HEK293 (cell line): ENCODE measurements at regions not wholly inside any gene's neighbourhood (a gene's known extent, or its start where the extent isn't known, plus 50 kb on each side); places are given as distances from the start of the nearest gene placed in this dataset.

ENCODE experiments used
- CTCF ChIA-PET: fragments of 350-600 bp; formaldehyde crosslinking; extraction: SDS; loops from one replicate; lab custom pipeline; 2021; ENCODE audit warnings: antibody characterized with exemption; lab: Yijun Ruan, JAX
- POLR2A ChIA-PET: fragments of 300-600 bp; formaldehyde crosslinking; extraction: SDS; loops from one replicate; lab custom pipeline; 2020; ENCODE audit warnings: antibody characterized with exemption, inconsistent platforms; lab: Yijun Ruan, JAX
- H3K27ac ChIP-seq: fragments of 200-500 bp; sonication (Bioruptor generic); 2 replicates; pipeline ENCODE4 v1.5.1; 2014; ENCODE audit warnings: low read depth, low read length, control low read depth, inconsistent platforms; ENCODE audit errors: extremely low read depth
- H3K36me3 ChIP-seq, 2 experiments: fragments of 200-500 bp in 1 of 2; sonication (Bioruptor generic) in 1 of 2; 1 replicate in 1 of 2; 2 replicates in 1 of 2; pipeline ENCODE4 v1.5.1; 2014 to 2017; ENCODE audit warnings: inconsistent platforms in 2 of 2, low read length in 2 of 2; ENCODE audit not compliant: control insufficient read depth in 2 of 2, insufficient read depth in 1 of 2
- H3K4me1 ChIP-seq: fragments of 200-500 bp; sonication (Bioruptor generic); 2 replicates; pipeline ENCODE4 v1.5.1; 2014; ENCODE audit warnings: mild to moderate bottlenecking, low read length, inconsistent platforms; ENCODE audit not compliant: control insufficient read depth, insufficient read depth
- H3K4me3 ChIP-seq: 2 replicates; pipeline ENCODE4 v1.5.1; 2011; ENCODE audit warnings: low read depth, mild to moderate bottlenecking, control low read depth, low read length, moderate library complexity
- H3K9me3 ChIP-seq: fragments of 200-500 bp; sonication (Bioruptor generic); 2 replicates; pipeline ENCODE4 v1.5.1; 2014; ENCODE audit warnings: low read depth, low read length, inconsistent platforms; ENCODE audit not compliant: control insufficient read depth, insufficient read depth
- GLIS2 ChIP-seq: fragments of 450-650 bp; formaldehyde crosslinking; IDR thresholded peaks from 2 replicates; pipeline ENCODE4 v1.5.1; 2016; ENCODE audit warnings: missing biosample characterization, missing genetic modification characterization
- SALL2 ChIP-seq: fragments of 450-650 bp; formaldehyde crosslinking; IDR thresholded peaks from 2 replicates; pipeline ENCODE4 v1.5.0; 2017; ENCODE audit warnings: missing biosample characterization, mild to moderate bottlenecking, missing genetic modification characterization, borderline replicate concordance
- SP2 ChIP-seq: fragments of 450-650 bp; formaldehyde crosslinking; IDR thresholded peaks from 2 replicates; pipeline ENCODE4 v1.5.1; 2016; ENCODE audit warnings: missing biosample characterization, missing genetic modification characterization
- SP3 ChIP-seq: fragments of 450-650 bp; formaldehyde crosslinking; IDR thresholded peaks from 2 replicates; pipeline ENCODE4 v1.5.1; 2016; ENCODE audit warnings: missing biosample characterization, missing genetic modification characterization
- TCF7L2 ChIP-seq: IDR thresholded peaks from 2 replicates; pipeline ENCODE4 v1.6.1; 2011; ENCODE audit warnings: low read depth, mild to moderate bottlenecking, inconsistent platforms, low read length, moderate library complexity, borderline replicate concordance
- ZBTB10 ChIP-seq: fragments of 450-650 bp; formaldehyde crosslinking; IDR thresholded peaks from 2 replicates; pipeline ENCODE4 v1.5.1; 2016; ENCODE audit warnings: missing biosample characterization, missing genetic modification characterization
- ZFP37 ChIP-seq: fragments of 450-650 bp; formaldehyde crosslinking; IDR thresholded peaks from 2 replicates; pipeline ENCODE4 v1.5.1; 2016; ENCODE audit warnings: missing biosample characterization, missing genetic modification characterization
- ZIC2 ChIP-seq: fragments of 450-650 bp; formaldehyde crosslinking; IDR thresholded peaks from 2 replicates; pipeline ENCODE4 v1.5.1; 2016; ENCODE audit warnings: missing biosample characterization, missing genetic modification characterization
- ZNF174 ChIP-seq: fragments of 450-650 bp; formaldehyde crosslinking; IDR thresholded peaks from 2 replicates; pipeline ENCODE4 v1.5.0; 2017; ENCODE audit warnings: missing biosample characterization, mild to moderate bottlenecking, missing genetic modification characterization
- ZNF239 ChIP-seq: fragments of 450-650 bp; formaldehyde crosslinking; IDR thresholded peaks from 2 replicates; pipeline ENCODE4 v1.5.1; 2016; ENCODE audit warnings: missing biosample characterization, missing genetic modification characterization
- ZNF292 ChIP-seq: fragments of 450-650 bp; formaldehyde crosslinking; IDR thresholded peaks from 2 replicates; pipeline ENCODE4 v1.5.1; 2016; ENCODE audit warnings: low read depth, missing biosample characterization, missing genetic modification characterization, borderline replicate concordance
- ZNF311 ChIP-seq: fragments of 450-650 bp; formaldehyde crosslinking; IDR thresholded peaks from 2 replicates; pipeline ENCODE4 v1.5.1; 2017; ENCODE audit warnings: missing biosample characterization, missing genetic modification characterization, borderline replicate concordance
- ZNF335 ChIP-seq: fragments of 450-650 bp; formaldehyde crosslinking; conservative IDR thresholded peaks from 2 replicates; pipeline ENCODE4 v1.5.1; 2016; ENCODE audit warnings: missing biosample characterization, missing genetic modification characterization
- ZNF350 ChIP-seq: fragments of 450-650 bp; formaldehyde crosslinking; IDR thresholded peaks from 2 replicates; pipeline ENCODE4 v1.5.0; 2017; ENCODE audit warnings: missing biosample characterization, mild to moderate bottlenecking, missing genetic modification characterization
- ZNF433 ChIP-seq: fragments of 450-650 bp; formaldehyde crosslinking; IDR thresholded peaks from 2 replicates; pipeline ENCODE4 v1.5.1; 2016; ENCODE audit warnings: missing biosample characterization, missing genetic modification characterization, low read depth
- ZNF544 ChIP-seq: fragments of 450-650 bp; formaldehyde crosslinking; IDR thresholded peaks from 2 replicates; pipeline ENCODE4 v1.5.0; 2017; ENCODE audit warnings: missing biosample characterization, missing genetic modification characterization
- ZNF549 ChIP-seq: fragments of 450-650 bp; IDR thresholded peaks from 2 replicates; pipeline ENCODE4 v1.5.1; 2018; ENCODE audit warnings: missing biosample characterization, missing genetic modification characterization, mild to moderate bottlenecking, inconsistent platforms, moderate library complexity
- ZNF585B ChIP-seq: fragments of 450-650 bp; formaldehyde crosslinking; IDR thresholded peaks from 2 replicates; pipeline ENCODE4 v1.5.1; 2016; ENCODE audit warnings: missing biosample characterization, missing genetic modification characterization
- ZNF701 ChIP-seq: fragments of 450-650 bp; formaldehyde crosslinking; IDR thresholded peaks from 2 replicates; pipeline ENCODE4 v1.5.1; 2016; ENCODE audit warnings: missing biosample characterization, missing genetic modification characterization
- ZNF776 ChIP-seq: fragments of 450-650 bp; formaldehyde crosslinking; IDR thresholded peaks from 2 replicates; pipeline ENCODE4 v1.5.0; 2017; ENCODE audit warnings: missing biosample characterization, missing genetic modification characterization, borderline replicate concordance
- ZNF843 ChIP-seq: fragments of 450-650 bp; formaldehyde crosslinking; IDR thresholded peaks from 2 replicates; pipeline ENCODE4 v1.5.1; 2016; ENCODE audit warnings: missing biosample characterization, missing genetic modification characterization
- ZSCAN18 ChIP-seq: fragments of 450-650 bp; formaldehyde crosslinking; IDR thresholded peaks from 2 replicates; pipeline ENCODE4 v1.5.1; 2016; ENCODE audit warnings: missing biosample characterization, missing genetic modification characterization
- ZSCAN23 ChIP-seq: fragments of 450-650 bp; formaldehyde crosslinking; IDR thresholded peaks from 2 replicates; pipeline ENCODE4 v1.5.1; 2016; ENCODE audit warnings: missing biosample characterization, missing genetic modification characterization
- TF ChIP-seq, protein P1 (sequence below): fragments of 450-650 bp; formaldehyde crosslinking; IDR thresholded peaks from 2 replicates; pipeline ENCODE4 v1.5.1; 2016; ENCODE audit warnings: missing biosample characterization, missing genetic modification characterization, low read depth
- TF ChIP-seq, protein P2 (sequence below): fragments of 450-650 bp; formaldehyde crosslinking; IDR thresholded peaks from 2 replicates; pipeline ENCODE4 v1.5.1; 2016; ENCODE audit warnings: missing biosample characterization, missing genetic modification characterization
- TF ChIP-seq, protein P3 (sequence below): fragments of 450-650 bp; formaldehyde crosslinking; IDR thresholded peaks from 2 replicates; pipeline ENCODE4 v1.5.1; 2016; ENCODE audit warnings: missing biosample characterization, missing genetic modification characterization

GRCh38 chr10:44805466-44806210 is 105.5 kb upstream of the TMEM72 start:
- ChIA-PET POLR2A (no interaction called here), CTCF (interaction anchor here (0.6 kb wide), 1 partner anchor 9 kb away, joined by 3 read pairs; no protein-coding TSS in a partner anchor)
- H3K27ac ChIP-seq, result no peak overlapping the region
- peaks cover 10% of the 10 kb centered on the region for H3K4me1 ChIP-seq
- H3K4me3 ChIP-seq, result no peak overlapping the region
- no peaks in the 10 kb centered on the region for H3K36me3 ChIP-seq
- no peaks in the 10 kb centered on the region for H3K9me3 ChIP-seq
- TF ChIP-seq ZNF350 (tag by site-specific recombination) (no peak), GLIS2 (tag by site-specific recombination) (no peak), ZNF585B (no peak), ZNF843 (tag by site-specific recombination) (no peak), SP2 (tag by site-specific recombination) (no peak), ZNF174 (no peak), SP3 (no peak)

DNA sequence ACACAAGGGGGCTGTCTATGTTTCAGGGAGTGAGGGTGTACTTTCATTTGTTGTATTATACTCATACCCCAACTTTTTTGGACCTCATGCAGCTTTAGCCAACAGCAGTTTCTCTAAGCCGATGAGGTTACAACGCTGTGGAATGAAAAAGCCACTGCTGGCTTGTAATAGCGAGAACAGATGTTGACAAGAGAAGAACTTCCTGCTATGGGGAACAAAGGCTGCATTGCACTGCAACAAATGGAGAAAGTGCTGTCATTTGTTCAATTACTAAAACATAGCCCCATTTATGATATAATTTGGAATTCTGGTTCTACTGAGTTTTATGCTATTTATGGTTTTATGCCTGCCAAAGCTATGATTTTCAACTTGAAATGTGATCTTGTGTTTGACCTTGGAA is 104.2 kb upstream of the TMEM72 start:
- no peaks in the 10 kb centered on the region for H3K36me3 ChIP-seq
- no peak for TF ChIP-seq ZSCAN23 (tag by site-specific recombination)
- TF ChIP-seq ZIC2 (tag by site-specific recombination), result no peak
- TF ChIP-seq ZNF335 (tag by site-specific recombination), result no peak
- TF ChIP-seq, protein P1, sequence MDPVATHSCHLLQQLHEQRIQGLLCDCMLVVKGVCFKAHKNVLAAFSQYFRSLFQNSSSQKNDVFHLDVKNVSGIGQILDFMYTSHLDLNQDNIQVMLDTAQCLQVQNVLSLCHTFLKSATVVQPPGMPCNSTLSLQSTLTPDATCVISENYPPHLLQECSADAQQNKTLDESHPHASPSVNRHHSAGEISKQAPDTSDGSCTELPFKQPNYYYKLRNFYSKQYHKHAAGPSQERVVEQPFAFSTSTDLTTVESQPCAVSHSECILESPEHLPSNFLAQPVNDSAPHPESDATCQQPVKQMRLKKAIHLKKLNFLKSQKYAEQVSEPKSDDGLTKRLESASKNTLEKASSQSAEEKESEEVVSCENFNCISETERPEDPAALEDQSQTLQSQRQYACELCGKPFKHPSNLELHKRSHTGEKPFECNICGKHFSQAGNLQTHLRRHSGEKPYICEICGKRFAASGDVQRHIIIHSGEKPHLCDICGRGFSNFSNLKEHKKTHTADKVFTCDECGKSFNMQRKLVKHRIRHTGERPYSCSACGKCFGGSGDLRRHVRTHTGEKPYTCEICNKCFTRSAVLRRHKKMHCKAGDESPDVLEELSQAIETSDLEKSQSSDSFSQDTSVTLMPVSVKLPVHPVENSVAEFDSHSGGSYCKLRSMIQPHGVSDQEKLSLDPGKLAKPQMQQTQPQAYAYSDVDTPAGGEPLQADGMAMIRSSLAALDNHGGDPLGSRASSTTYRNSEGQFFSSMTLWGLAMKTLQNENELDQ (tag by site-specific recombination), result no peak
- TF ChIP-seq ZNF544, result no peak
- TF ChIP-seq ZNF292, result no peak
- no peak for TF ChIP-seq ZSCAN18 (tag by site-specific recombination)
- no peak for TF ChIP-seq ZNF311
- TF ChIP-seq ZBTB10, result no peak
- TF ChIP-seq ZFP37 (tag by site-specific recombination), result no peak
- TF ChIP-seq ZNF776 (tag by site-specific recombination), result no peak
- TF ChIP-seq, protein P2, sequence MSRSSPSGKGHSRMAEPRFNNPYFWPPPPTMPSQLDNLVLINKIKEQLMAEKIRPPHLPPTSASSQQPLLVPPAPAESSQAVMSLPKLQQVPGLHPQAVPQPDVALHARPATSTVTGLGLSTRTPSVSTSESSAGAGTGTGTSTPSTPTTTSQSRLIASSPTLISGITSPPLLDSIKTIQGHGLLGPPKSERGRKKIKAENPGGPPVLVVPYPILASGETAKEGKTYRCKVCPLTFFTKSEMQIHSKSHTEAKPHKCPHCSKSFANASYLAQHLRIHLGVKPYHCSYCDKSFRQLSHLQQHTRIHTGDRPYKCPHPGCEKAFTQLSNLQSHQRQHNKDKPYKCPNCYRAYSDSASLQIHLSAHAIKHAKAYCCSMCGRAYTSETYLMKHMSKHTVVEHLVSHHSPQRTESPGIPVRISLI (tag by site-specific recombination), result no peak
- no peak for TF ChIP-seq ZNF701
- TF ChIP-seq ZNF549, result no peak
- TF ChIP-seq, protein P3, sequence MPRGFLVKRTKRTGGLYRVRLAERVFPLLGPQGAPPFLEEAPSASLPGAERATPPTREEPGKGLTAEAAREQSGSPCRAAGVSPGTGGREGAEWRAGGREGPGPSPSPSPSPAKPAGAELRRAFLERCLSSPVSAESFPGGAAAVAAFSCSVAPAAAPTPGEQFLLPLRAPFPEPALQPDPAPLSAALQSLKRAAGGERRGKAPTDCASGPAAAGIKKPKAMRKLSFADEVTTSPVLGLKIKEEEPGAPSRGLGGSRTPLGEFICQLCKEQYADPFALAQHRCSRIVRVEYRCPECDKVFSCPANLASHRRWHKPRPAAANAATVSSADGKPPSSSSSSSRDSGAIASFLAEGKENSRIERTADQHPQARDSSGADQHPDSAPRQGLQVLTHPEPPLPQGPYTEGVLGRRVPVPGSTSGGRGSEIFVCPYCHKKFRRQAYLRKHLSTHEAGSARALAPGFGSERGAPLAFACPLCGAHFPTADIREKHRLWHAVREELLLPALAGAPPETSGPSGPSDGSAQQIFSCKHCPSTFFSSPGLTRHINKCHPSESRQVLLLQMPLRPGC, result no peak
- TF ChIP-seq ZNF239, result no peak
- TF ChIP-seq SALL2, result no peak
- TF ChIP-seq ZNF433 (tag by site-specific recombination), result no peak
- TF ChIP-seq TCF7L2, result no peak
- CTCF ChIA-PET, result interaction anchor here (0.7 kb wide), 1 partner anchor 423 kb away, joined by 3 read pairs; no protein-coding TSS in a partner anchor

More for the DNA sequence above, 104.2 kb upstream of the TMEM72 start:
- no peak overlapping the region for H3K27ac ChIP-seq
- no peak overlapping the region for H3K4me3 ChIP-seq
- H3K4me1 ChIP-seq, result peaks cover 5% of the 10 kb centered on the region
- H3K9me3 ChIP-seq, result no peaks in the 10 kb centered on the region
- POLR2A ChIA-PET, result no interaction called here
